Vagina (tissue), 2 donors: ENCODE measurements at regions not wholly inside any gene's neighbourhood (a gene's known extent, or its start where the extent isn't known, plus 50 kb on each side); places are given as distances from the start of the nearest gene placed in this dataset.

Experiments used
- POLR2A ChIP-seq, 2 donors: fragments of 450-650 bp; IDR thresholded peaks; one replicate each; pipeline ENCODE4 v1.6.1; 2017; ENCODE audit warnings: antibody characterized with exemption in 2 of 2, mild to moderate bottlenecking in 2 of 2, moderate library complexity in 2 of 2
- POLR2AphosphoS5 ChIP-seq, 2 donors: sonication (generic); formaldehyde crosslinking; IDR thresholded peaks; one replicate each; pipeline ENCODE4 v1.9.0; 2017; ENCODE audit warnings: antibody characterized with exemption in 2 of 2, mild to moderate bottlenecking in 2 of 2, low read depth in 1 of 2; ENCODE audit not compliant: insufficient read depth in 1 of 2
- TF ChIP-seq, protein P1 (sequence below), 3 experiments: fragments of 450-650 bp in 2 of 3; fragments of 200-600 bp in 1 of 3; sonication (generic) in 1 of 3; IDR thresholded peaks; one replicate each; pipeline ENCODE4 v1.5.1; 2017 to 2019; ENCODE audit warnings: antibody characterized with exemption in 3 of 3, mild to moderate bottlenecking in 2 of 3, moderate library complexity in 2 of 3

- TF ChIP-seq POLR2A (IDR thresholded peaks at IDR 0.05): no peak
- TF ChIP-seq, protein P1, sequence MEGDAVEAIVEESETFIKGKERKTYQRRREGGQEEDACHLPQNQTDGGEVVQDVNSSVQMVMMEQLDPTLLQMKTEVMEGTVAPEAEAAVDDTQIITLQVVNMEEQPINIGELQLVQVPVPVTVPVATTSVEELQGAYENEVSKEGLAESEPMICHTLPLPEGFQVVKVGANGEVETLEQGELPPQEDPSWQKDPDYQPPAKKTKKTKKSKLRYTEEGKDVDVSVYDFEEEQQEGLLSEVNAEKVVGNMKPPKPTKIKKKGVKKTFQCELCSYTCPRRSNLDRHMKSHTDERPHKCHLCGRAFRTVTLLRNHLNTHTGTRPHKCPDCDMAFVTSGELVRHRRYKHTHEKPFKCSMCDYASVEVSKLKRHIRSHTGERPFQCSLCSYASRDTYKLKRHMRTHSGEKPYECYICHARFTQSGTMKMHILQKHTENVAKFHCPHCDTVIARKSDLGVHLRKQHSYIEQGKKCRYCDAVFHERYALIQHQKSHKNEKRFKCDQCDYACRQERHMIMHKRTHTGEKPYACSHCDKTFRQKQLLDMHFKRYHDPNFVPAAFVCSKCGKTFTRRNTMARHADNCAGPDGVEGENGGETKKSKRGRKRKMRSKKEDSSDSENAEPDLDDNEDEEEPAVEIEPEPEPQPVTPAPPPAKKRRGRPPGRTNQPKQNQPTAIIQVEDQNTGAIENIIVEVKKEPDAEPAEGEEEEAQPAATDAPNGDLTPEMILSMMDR (IDR thresholded peaks at IDR 0.05): no peak
- no peak for TF ChIP-seq POLR2AphosphoS5 (IDR thresholded peaks at IDR 0.05; ENCODE audit: insufficient read depth in 1 of 2, low read depth in 1 of 2)
These were observed 793.2 kb downstream of the PLA2G4A start for GRCh38 chr1:187621951-187622350.
